Retina (tissue), 1 donor: ENCODE measurements at regions not wholly inside any gene's neighbourhood (a gene's known extent, or its start where the extent isn't known, plus 50 kb on each side); places are given as distances from the start of the nearest gene placed in this dataset.
A peak's percentile ranks its signal among the peaks of the same experiment; 100 is the strongest.

Experiments
- DNase-seq: peaks from one replicate; pipeline ENCODE4 v3.0.0-alpha.2; 2016

GRCh38 chrX:40268188-40268520 is 170.4 kb upstream of the BCOR start:
- no peak for DNase-seq

- no peak for DNase-seq
These were observed 169.8 kb upstream of the BCOR start for GRCh38 chrX:40267334-40268187.

- peak; percentile 87 for DNase-seq
These were observed 169.0 kb upstream of the BCOR start for GRCh38 chrX:40266490-40267333.

- DNase-seq: no peak
These were observed 168.2 kb upstream of the BCOR start for GRCh38 chrX:40265936-40266335.

GRCh38 chrX:40263014-40263560 is 165.3 kb upstream of the BCOR start:
- no peak for DNase-seq

GRCh38 chrX:40262157-40263013 is 164.6 kb upstream of the BCOR start:
- no peak for DNase-seq

- DNase-seq: no peak
These were observed 164.0 kb upstream of the BCOR start for GRCh38 chrX:40261833-40262156.

GRCh38 chrX:40260146-40260747 is 162.5 kb upstream of the BCOR start:
- no peak for DNase-seq

- DNase-seq: no peak
These were observed 161.2 kb upstream of the BCOR start for GRCh38 chrX:40258909-40259308.

- DNase-seq: no peak
These were observed 156.0 kb upstream of the BCOR start for GRCh38 chrX:40253771-40254170.

GRCh38 chrX:40249582-40249981 is 151.8 kb upstream of the BCOR start:
- DNase-seq: no peak

- DNase-seq: no peak
These were observed 151.1 kb upstream of the BCOR start for GRCh38 chrX:40248822-40249221.

GRCh38 chrX:40247848-40248622 is 150.3 kb upstream of the BCOR start:
- DNase-seq: no peak

GRCh38 chrX:40247382-40247781 is 149.6 kb upstream of the BCOR start:
- DNase-seq: no peak

GRCh38 chrX:40245488-40246071 is 147.8 kb upstream of the BCOR start:
- no peak for DNase-seq

GRCh38 chrX:40244980-40245379 is 147.2 kb upstream of the BCOR start:
- peak; percentile 20 for DNase-seq

- peak; percentile 44 for DNase-seq
These were observed 146.2 kb upstream of the BCOR start for GRCh38 chrX:40243755-40244515.

- no peak for DNase-seq
These were observed 143.1 kb upstream of the BCOR start for GRCh38 chrX:40240844-40241243.

- DNase-seq: no peak
These were observed 140.0 kb upstream of the BCOR start for GRCh38 chrX:40237731-40238178.

- DNase-seq: no peak
These were observed 132.9 kb upstream of the BCOR start for GRCh38 chrX:40230646-40231045.
